Loucy (cell line): ENCODE measurements at regions not wholly inside any gene's neighbourhood (a gene's known extent, or its start where the extent isn't known, plus 50 kb on each side); places are given as distances from the start of the nearest gene placed in this dataset.

Source experiments
- EZH2phosphoT487 ChIP-seq: fragments of 200-600 bp; IDR thresholded peaks from 2 replicates; pipeline ENCODE4 v1.6.1; 2018; ENCODE audit warnings: antibody characterized with exemption, mild to moderate bottlenecking, moderate library complexity, borderline replicate concordance
- TF ChIP-seq, protein P1 (sequence below): fragments of 200-600 bp; sonication (generic); conservative IDR thresholded peaks from 2 replicates; pipeline ENCODE4 v1.5.1; 2014; ENCODE audit warnings: mild to moderate bottlenecking, antibody characterized with exemption, low read length

- TF ChIP-seq, protein P1, sequence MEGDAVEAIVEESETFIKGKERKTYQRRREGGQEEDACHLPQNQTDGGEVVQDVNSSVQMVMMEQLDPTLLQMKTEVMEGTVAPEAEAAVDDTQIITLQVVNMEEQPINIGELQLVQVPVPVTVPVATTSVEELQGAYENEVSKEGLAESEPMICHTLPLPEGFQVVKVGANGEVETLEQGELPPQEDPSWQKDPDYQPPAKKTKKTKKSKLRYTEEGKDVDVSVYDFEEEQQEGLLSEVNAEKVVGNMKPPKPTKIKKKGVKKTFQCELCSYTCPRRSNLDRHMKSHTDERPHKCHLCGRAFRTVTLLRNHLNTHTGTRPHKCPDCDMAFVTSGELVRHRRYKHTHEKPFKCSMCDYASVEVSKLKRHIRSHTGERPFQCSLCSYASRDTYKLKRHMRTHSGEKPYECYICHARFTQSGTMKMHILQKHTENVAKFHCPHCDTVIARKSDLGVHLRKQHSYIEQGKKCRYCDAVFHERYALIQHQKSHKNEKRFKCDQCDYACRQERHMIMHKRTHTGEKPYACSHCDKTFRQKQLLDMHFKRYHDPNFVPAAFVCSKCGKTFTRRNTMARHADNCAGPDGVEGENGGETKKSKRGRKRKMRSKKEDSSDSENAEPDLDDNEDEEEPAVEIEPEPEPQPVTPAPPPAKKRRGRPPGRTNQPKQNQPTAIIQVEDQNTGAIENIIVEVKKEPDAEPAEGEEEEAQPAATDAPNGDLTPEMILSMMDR: no peak
- TF ChIP-seq EZH2phosphoT487: no peak
Measured at GRCh38 chr3:65015711-65016110, 327.9 kb upstream of the ADAMTS9 start.
